Stomach (tissue), 8 donors: ENCODE measurements at regions not wholly inside any gene's neighbourhood (a gene's known extent, or its start where the extent isn't known, plus 50 kb on each side); places are given as distances from the start of the nearest gene placed in this dataset.
"Not testable (repeated sequence)": the region's sequence is repeated elsewhere in the genome, so short reads cannot be mapped to it uniquely, and the experiment has no call there.

Source experiments
- DNase-seq, 2 donors: peaks; one replicate each; pipeline versions ENCODE4 v3.0.0 to v3.0.0-alpha.2; 2013 to 2019
- H3K27ac ChIP-seq, 5 donors: fragments of 200-600 bp in 4 of 5; sonication (generic) in 4 of 5; one replicate each; pipeline ENCODE4 v1.5.1; 2013 to 2019; ENCODE audit warnings: mild to moderate bottlenecking in 1 of 5, moderate library complexity in 1 of 5
- H3K27me3 ChIP-seq, 3 donors: fragments of 200-600 bp; sonication (generic); one replicate each; pipeline ENCODE4 v1.5.1; 2017 to 2019; ENCODE audit warnings: mixed run types in 1 of 3
- H3K36me3 ChIP-seq, 4 donors: fragments of 200-600 bp; sonication (generic); 1 replicate in 3 of 4; 2 replicates in 1 of 4; pipeline ENCODE4 v1.5.1; 2016 to 2019
- H3K4me1 ChIP-seq, 4 donors: fragments of 200-600 bp; sonication (generic); one replicate each; pipeline ENCODE4 v1.5.1; 2016 to 2019
- H3K4me3 ChIP-seq, 4 donors: fragments of 200-600 bp; sonication (generic) in 3 of 4; one replicate each; pipeline ENCODE4 v1.5.1; 2016 to 2019; ENCODE audit warnings: mild to moderate bottlenecking in 1 of 4
- H3K9me3 ChIP-seq, 4 donors: fragments of 200-600 bp; sonication (generic); one replicate each; pipeline ENCODE4 v1.5.1; 2016 to 2019
- WGBS, 5 donors: extraction: QIAGEN DNeasy Blood & Tissue Kit in 3 of 5; methylation state at CpG; one replicate each; pipeline versions ENCODE4 v1.1.5 to v1.1.7; 2013 to 2018; 5-methylcytosine and 5-hydroxymethylcytosine counted together
- intact Hi-C: fragments of 100-400 bp; cut with DNase I; formaldehyde crosslinking; loops from one replicate; pipeline ENCODE4 v1.15.1; 2023; ENCODE audit warnings: low total_unique reads
- donor health status: healthy with polysubstance abuse.
- donor health status: Bipolar disorder and iron deficiency.
- donor health status: healthy.

DNA sequence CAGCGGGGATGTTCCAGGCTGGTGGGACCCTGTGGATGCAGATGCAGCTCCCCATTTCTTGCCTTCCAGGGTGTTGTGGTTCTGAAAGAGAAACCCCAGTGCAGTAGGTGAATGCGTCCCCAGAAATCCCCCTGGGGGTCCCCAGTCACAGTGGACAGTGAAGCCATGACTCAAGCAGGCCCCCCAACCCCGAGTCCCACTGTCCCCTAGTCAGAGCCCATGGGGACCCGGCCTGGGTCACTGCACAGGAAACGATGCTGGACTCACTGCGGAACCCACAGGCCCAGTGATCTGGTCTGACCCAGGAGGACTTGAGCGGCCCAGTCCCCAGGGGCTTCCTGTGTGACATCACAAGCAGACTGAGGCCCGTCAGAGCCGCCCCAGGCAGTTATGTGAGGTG lies 341.4 kb downstream of the ADGRD1 start:
- not testable (repeated sequence) for H3K27me3 ChIP-seq, H3K9me3 ChIP-seq, DNase-seq, H3K27ac ChIP-seq, H3K4me1 ChIP-seq, H3K4me3 ChIP-seq, H3K36me3 ChIP-seq
- intact Hi-C loops, result loop anchor here (10.0 kb wide), 1 partner anchor 370 kb away; no protein-coding TSS in a partner anchor
- 76 to 85% (median 82%) methylated on average over 1 to 5 of the region's 9 CpGs; no CpG with 5 or more reads in 1 of the 5 donors for WGBS, 5 donors

GRCh38 chr12:131295559-131295958 lies 341.9 kb downstream of the ADGRD1 start:
- H3K9me3 ChIP-seq, H3K36me3 ChIP-seq, DNase-seq, H3K27ac ChIP-seq, H3K4me3 ChIP-seq, H3K4me1 ChIP-seq, H3K27me3 ChIP-seq: not testable (repeated sequence)
- WGBS, 5 donors, result 78 to 87% (median 84%) methylated on average over 11 to 15 of the region's 17 CpGs
- intact Hi-C loops, result loop anchor here (10.0 kb wide), 1 partner anchor 369 kb away; no protein-coding TSS in a partner anchor

DNA sequence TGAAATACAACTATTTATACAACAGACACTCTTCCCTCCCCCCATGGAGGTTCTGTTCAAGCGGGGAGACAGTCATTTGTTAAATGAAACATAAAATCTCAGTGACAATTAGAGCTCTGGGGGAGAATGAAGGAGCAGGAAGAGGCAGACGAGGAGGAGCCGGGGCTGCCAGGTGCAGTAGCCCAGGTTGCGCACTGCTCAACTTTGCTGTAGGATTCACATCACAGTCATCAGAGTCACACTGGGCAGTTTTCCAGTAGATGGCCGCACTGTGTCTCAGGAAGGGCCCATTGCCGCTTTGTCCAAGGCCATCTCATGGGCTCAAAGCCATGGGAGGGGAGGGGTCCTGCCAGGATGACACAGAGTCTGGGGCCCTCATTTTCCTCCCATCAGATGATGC lies 342.4 kb downstream of the ADGRD1 start:
- not testable (repeated sequence) for H3K36me3 ChIP-seq, DNase-seq, H3K9me3 ChIP-seq, H3K4me1 ChIP-seq, H3K27ac ChIP-seq, H3K27me3 ChIP-seq, H3K4me3 ChIP-seq
- WGBS, 5 donors, result 88 to 90% (median 90%) methylated on average over 6 of the region's 6 CpGs
- intact Hi-C loops, result loop anchor here (10.0 kb wide), 1 partner anchor 369 kb away; no protein-coding TSS in a partner anchor

GRCh38 chr12:131296651-131297050 lies 342.9 kb downstream of the ADGRD1 start:
- intact Hi-C loops, result loop anchor here (10.0 kb wide), 1 partner anchor 368 kb away; no protein-coding TSS in a partner anchor
- H3K4me1 ChIP-seq, H3K27ac ChIP-seq, H3K9me3 ChIP-seq, DNase-seq, H3K36me3 ChIP-seq, H3K4me3 ChIP-seq, H3K27me3 ChIP-seq: not testable (repeated sequence)
- 84 to 93% (median 92%) methylated on average over 5 to 14 of the region's 14 CpGs for WGBS, 5 donors

GRCh38 chr12:131298526-131299369 lies 345.0 kb downstream of the ADGRD1 start:
- H3K36me3 ChIP-seq, H3K9me3 ChIP-seq, H3K4me1 ChIP-seq, H3K4me3 ChIP-seq, H3K27ac ChIP-seq, DNase-seq, H3K27me3 ChIP-seq: not testable (repeated sequence)
- 0 to 13% (median 0%) methylated on average over 7 to 8 of the region's 83 CpGs; no CpG with 5 or more reads in 2 of the 5 donors for WGBS, 5 donors
- intact Hi-C loops, result loop anchor here (10.0 kb wide), 1 partner anchor 366 kb away; no protein-coding TSS in a partner anchor

DNA sequence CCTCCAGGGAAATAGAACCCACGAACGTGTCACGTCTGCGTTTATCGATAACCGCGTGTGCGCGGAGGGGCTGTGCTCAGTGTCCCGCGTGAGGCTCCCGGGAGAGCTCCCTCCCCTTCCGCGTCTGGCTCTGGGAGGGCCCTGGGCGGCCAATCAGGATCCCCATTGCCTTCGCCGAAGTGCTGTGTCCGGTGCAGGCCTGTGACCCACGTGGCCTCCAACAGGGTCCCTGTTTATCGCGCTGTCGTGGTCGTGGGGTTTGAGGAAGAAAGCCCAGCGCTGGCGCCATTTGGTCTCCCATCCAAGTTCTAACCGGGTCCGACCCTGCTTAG lies 345.6 kb downstream of the ADGRD1 start:
- DNase-seq, H3K4me1 ChIP-seq, H3K4me3 ChIP-seq, H3K9me3 ChIP-seq, H3K27ac ChIP-seq, H3K27me3 ChIP-seq, H3K36me3 ChIP-seq: not testable (repeated sequence)
- WGBS, 5 donors, result 57% methylated on average over 9 of the region's 27 CpGs; no CpG with 5 or more reads in 4 of the 5 donors
- intact Hi-C loops, result loop anchor here (10.0 kb wide), 1 partner anchor 365 kb away; no protein-coding TSS in a partner anchor

DNA sequence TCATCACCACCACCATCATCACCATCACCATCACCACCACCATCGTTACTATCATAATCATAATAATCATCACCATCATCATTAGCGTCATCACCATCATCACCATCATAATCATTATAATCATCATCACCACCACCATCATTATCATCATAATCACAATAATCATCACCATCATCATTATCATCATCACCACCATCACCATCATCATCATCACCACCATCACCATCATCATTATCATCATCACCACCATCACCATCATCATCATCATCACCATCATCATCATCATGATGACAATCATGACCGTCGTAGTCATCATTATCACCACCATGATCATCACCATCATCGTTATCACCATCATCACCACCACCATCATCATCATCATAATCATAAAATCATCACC lies 349.9 kb downstream of the ADGRD1 start:
- DNase-seq, H3K27ac ChIP-seq, H3K4me3 ChIP-seq, H3K4me1 ChIP-seq, H3K9me3 ChIP-seq, H3K27me3 ChIP-seq, intact Hi-C loops, H3K36me3 ChIP-seq: not testable (repeated sequence)
- 41 to 96% (median 52%) methylated on average over 1 to 4 of the region's 5 CpGs for WGBS, 5 donors

DNA sequence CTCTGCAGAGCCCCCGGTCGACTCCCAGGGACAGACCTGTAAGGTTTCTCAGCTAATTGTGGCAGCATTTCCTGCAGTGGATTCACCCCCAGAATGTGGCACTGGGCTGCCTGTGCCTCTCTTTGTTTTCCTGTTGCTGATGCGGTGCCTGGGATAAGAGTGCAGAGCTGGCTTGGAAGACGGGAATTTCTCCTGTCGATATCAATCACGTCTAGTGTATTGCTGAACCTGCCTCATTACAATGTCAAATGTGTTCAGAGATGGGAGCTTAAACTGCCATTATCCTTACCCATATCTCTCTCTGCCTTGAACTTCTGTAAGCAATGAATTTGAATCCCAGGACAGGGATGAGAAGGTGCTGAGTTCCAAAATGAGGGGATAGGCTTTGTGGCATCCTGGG lies 350.9 kb downstream of the ADGRD1 start:
- H3K4me3 ChIP-seq, H3K27me3 ChIP-seq, H3K27ac ChIP-seq, H3K36me3 ChIP-seq, H3K9me3 ChIP-seq, H3K4me1 ChIP-seq, DNase-seq, intact Hi-C loops: not testable (repeated sequence)
- 83 to 94% methylated on average over 2 of the region's 6 CpGs; no CpG with 5 or more reads in 3 of the 5 donors for WGBS, 5 donors
